ENCODE measurements at regions not wholly inside any gene's neighbourhood (a gene's known extent, or its start where the extent isn't known, plus 50 kb on each side); places are given as distances from the start of the nearest gene placed in this dataset.

GRCh38 chr13:24060993-24061392, 99.5 kb upstream of the SPATA13 start:
- H3K4me3 ChIP-seq (ENCODE audit: control insufficient read depth in 1 of 2, extremely low read depth in 1 of 2, low read length in 1 of 2), result no peak overlapping the region
- H3K9me3 ChIP-seq, result no peaks in the 10 kb centered on the region
- Mint-ChIP-seq H3K27me3 (no peaks in the 10 kb centered on the region), H3K36me3 (no peaks in the 10 kb centered on the region), H3K27ac (no peak overlapping the region), H3K4me3 (no peak overlapping the region), H3K9me3 (no peaks in the 10 kb centered on the region), H3K4me1 (peaks cover 11 to 24% (median 12%) of the 10 kb centered on the region in 3 donors)
- no peaks in the 10 kb centered on the region for H3K36me3 ChIP-seq (ENCODE audit: control insufficient read depth in 2 of 2, extremely low read depth in 1 of 2, insufficient read depth in 1 of 2, low read length in 1 of 2)
- DNase-seq (no peak), ATAC-seq (replicated peaks in 1 of 4) (no peak)
- ChIA-PET POLR2A (no interaction called here), CTCF (interaction anchor here (1.4 to 1.8 kb wide), 2 partner anchors 8 to 159 kb away, joined by 4 to 11 read pairs; no protein-coding TSS in a partner anchor)
- peaks cover 0 to 4% of the 10 kb centered on the region in 2 experiments for H3K27me3 ChIP-seq (replicated peaks in 1 of 2; ENCODE audit: control insufficient read depth in 2 of 2, extremely low read depth in 1 of 2, insufficient read depth in 2 of 2, low read length in 1 of 2)
- WGBS (ENCODE audit: insufficient coverage), result 80% methylated on average over 1 of the region's 2 CpGs
- H3K4me1 ChIP-seq (ENCODE audit: control insufficient read depth in 1 of 2, extremely low read depth in 1 of 2, insufficient read depth in 2 of 2, low read length in 2 of 2), result peaks cover 4 to 8% of the 10 kb centered on the region in 2 experiments
- H3K27ac ChIP-seq (ENCODE audit: low read length), result no peak overlapping the region

GRCh38 chr13:24063281-24063877, 97.1 kb upstream of the SPATA13 start:
- peaks cover 4 to 8% of the 10 kb centered on the region in 2 experiments for H3K4me1 ChIP-seq (ENCODE audit: control insufficient read depth in 1 of 2, extremely low read depth in 1 of 2, insufficient read depth in 2 of 2, low read length in 2 of 2)
- peaks cover 0 to 3% (median 0%) of the 10 kb centered on the region in 3 donors for H3K9me3 Mint-ChIP-seq
- no peaks in the 10 kb centered on the region for H3K36me3 ChIP-seq (ENCODE audit: control insufficient read depth in 2 of 2, extremely low read depth in 1 of 2, insufficient read depth in 1 of 2, low read length in 1 of 2)
- peak in 2 of 35 experiments; percentile 3 to 28 for DNase-seq
- no peak overlapping the region for H3K27ac ChIP-seq (ENCODE audit: low read length)
- no peaks in the 10 kb centered on the region for H3K27me3 Mint-ChIP-seq
- H3K4me1 Mint-ChIP-seq, result peaks cover 11 to 24% (median 12%) of the 10 kb centered on the region in 3 donors
- peak overlapping the region in 1 of 3 donors; percentile 63 for H3K4me3 Mint-ChIP-seq
- WGBS (ENCODE audit: insufficient coverage), result 28% methylated on average over 6 of the region's 8 CpGs
- H3K9me3 ChIP-seq, result no peaks in the 10 kb centered on the region
- peak in 2 of 4 experiments; percentile 27 to 73 for ATAC-seq (replicated peaks in 1 of 4)
- POLR2A ChIA-PET, result no interaction called here
- CTCF ChIA-PET, result no interaction called here
- H3K27ac Mint-ChIP-seq, result no peak overlapping the region
- no peak overlapping the region for H3K4me3 ChIP-seq (ENCODE audit: control insufficient read depth in 1 of 2, extremely low read depth in 1 of 2, low read length in 1 of 2)
- peaks cover 0 to 7% of the 10 kb centered on the region in 2 experiments for H3K27me3 ChIP-seq (replicated peaks in 1 of 2; ENCODE audit: control insufficient read depth in 2 of 2, extremely low read depth in 1 of 2, insufficient read depth in 2 of 2, low read length in 1 of 2)
- H3K36me3 Mint-ChIP-seq, result no peaks in the 10 kb centered on the region

GRCh38 chr13:24064371-24064770, 96.1 kb upstream of the SPATA13 start:
- Mint-ChIP-seq H3K4me3 (peak overlapping the region in 1 of 3 donors; percentile 63), H3K27ac (no peak overlapping the region), H3K36me3 (no peaks in the 10 kb centered on the region), H3K27me3 (no peaks in the 10 kb centered on the region), H3K4me1 (peaks cover 11 to 23% (median 12%) of the 10 kb centered on the region in 3 donors), H3K9me3 (peaks cover 0 to 3% (median 0%) of the 10 kb centered on the region in 3 donors)
- ChIA-PET POLR2A (interaction anchor here in 1 of 2 donors (0.6 kb wide), 1 partner anchor 175 kb away, joined by 4 read pairs; no protein-coding TSS in a partner anchor), CTCF (no interaction called here)
- Histone ChIP-seq H3K27ac (ENCODE audit: low read length) (no peak overlapping the region), H3K9me3 (no peaks in the 10 kb centered on the region), H3K36me3 (ENCODE audit: control insufficient read depth in 2 of 2, extremely low read depth in 1 of 2, insufficient read depth in 1 of 2, low read length in 1 of 2) (no peaks in the 10 kb centered on the region), H3K4me3 (ENCODE audit: control insufficient read depth in 1 of 2, extremely low read depth in 1 of 2, low read length in 1 of 2) (no peak overlapping the region), H3K27me3 (replicated peaks in 1 of 2; ENCODE audit: control insufficient read depth in 2 of 2, extremely low read depth in 1 of 2, insufficient read depth in 2 of 2, low read length in 1 of 2) (peaks cover 0 to 7% of the 10 kb centered on the region in 2 experiments), H3K4me1 (ENCODE audit: control insufficient read depth in 1 of 2, extremely low read depth in 1 of 2, insufficient read depth in 2 of 2, low read length in 2 of 2) (peaks cover 4 to 8% of the 10 kb centered on the region in 2 experiments)
- DNase-seq (no peak), ATAC-seq (replicated peaks in 1 of 4) (no peak)
- no CpG with 5 or more reads among the region's 3 CpGs for WGBS (ENCODE audit: insufficient coverage)

- ATAC-seq (replicated peaks in 1 of 4), result no peak
- Histone ChIP-seq H3K27me3 (replicated peaks in 1 of 2; ENCODE audit: control insufficient read depth in 2 of 2, extremely low read depth in 1 of 2, insufficient read depth in 2 of 2, low read length in 1 of 2) (peaks cover 0 to 7% of the 10 kb centered on the region in 2 experiments), H3K27ac (ENCODE audit: low read length) (no peak overlapping the region), H3K36me3 (ENCODE audit: control insufficient read depth in 2 of 2, extremely low read depth in 1 of 2, insufficient read depth in 1 of 2, low read length in 1 of 2) (no peaks in the 10 kb centered on the region), H3K4me3 (ENCODE audit: control insufficient read depth in 1 of 2, extremely low read depth in 1 of 2, low read length in 1 of 2) (no peak overlapping the region), H3K4me1 (ENCODE audit: control insufficient read depth in 1 of 2, extremely low read depth in 1 of 2, insufficient read depth in 2 of 2, low read length in 2 of 2) (peaks cover 4 to 8% of the 10 kb centered on the region in 2 experiments), H3K9me3 (no peaks in the 10 kb centered on the region)
- no peaks in the 10 kb centered on the region for H3K27me3 Mint-ChIP-seq
- no peaks in the 10 kb centered on the region for H3K36me3 Mint-ChIP-seq
- ChIA-PET CTCF (interaction anchor here (0.6 to 0.9 kb wide), 3 partner anchors 12 to 238 kb away, joined by 3 to 4 read pairs (median 3); no protein-coding TSS in a partner anchor), POLR2A (no interaction called here)
- no CpG with 5 or more reads among the region's 3 CpGs for WGBS (ENCODE audit: insufficient coverage)
- H3K4me3 Mint-ChIP-seq, result no peak overlapping the region
- H3K4me1 Mint-ChIP-seq, result peaks cover 11 to 16% (median 12%) of the 10 kb centered on the region in 3 donors
- H3K9me3 Mint-ChIP-seq, result peaks cover 0 to 3% (median 0%) of the 10 kb centered on the region in 3 donors
- no peak overlapping the region for H3K27ac Mint-ChIP-seq
- no peak for DNase-seq
These were observed 95.3 kb upstream of the SPATA13 start for GRCh38 chr13:24065176-24065575.

GRCh38 chr13:24066405-24067295, 93.9 kb upstream of the SPATA13 start:
- Histone ChIP-seq H3K4me3 (ENCODE audit: control insufficient read depth in 1 of 2, extremely low read depth in 1 of 2, low read length in 1 of 2) (no peak overlapping the region), H3K36me3 (ENCODE audit: control insufficient read depth in 2 of 2, extremely low read depth in 1 of 2, insufficient read depth in 1 of 2, low read length in 1 of 2) (no peaks in the 10 kb centered on the region), H3K27ac (ENCODE audit: low read length) (no peak overlapping the region), H3K27me3 (replicated peaks in 1 of 2; ENCODE audit: control insufficient read depth in 2 of 2, extremely low read depth in 1 of 2, insufficient read depth in 2 of 2, low read length in 1 of 2) (peaks cover 0 to 7% of the 10 kb centered on the region in 2 experiments), H3K4me1 (ENCODE audit: control insufficient read depth in 1 of 2, extremely low read depth in 1 of 2, insufficient read depth in 2 of 2, low read length in 2 of 2) (peaks cover 4 to 8% of the 10 kb centered on the region in 2 experiments), H3K9me3 (no peaks in the 10 kb centered on the region)
- DNase-seq (no peak), ATAC-seq (replicated peaks in 1 of 4) (no peak)
- Mint-ChIP-seq H3K4me1 (peaks cover 11 to 16% (median 12%) of the 10 kb centered on the region in 3 donors), H3K4me3 (no peak overlapping the region), H3K9me3 (peaks cover 0 to 3% (median 0%) of the 10 kb centered on the region in 3 donors), H3K36me3 (no peaks in the 10 kb centered on the region), H3K27me3 (peaks cover 0 to 3% of the 10 kb centered on the region in 2 donors), H3K27ac (no peak overlapping the region)
- POLR2A ChIA-PET, result no interaction called here
- CTCF ChIA-PET, result no interaction called here
- WGBS (ENCODE audit: insufficient coverage), result 88% methylated on average over 4 of the region's 5 CpGs

- H3K9me3 ChIP-seq, result no peaks in the 10 kb centered on the region
- no peak overlapping the region for H3K27ac ChIP-seq (ENCODE audit: low read length)
- H3K27me3 ChIP-seq (replicated peaks in 1 of 2; ENCODE audit: control insufficient read depth in 2 of 2, extremely low read depth in 1 of 2, insufficient read depth in 2 of 2, low read length in 1 of 2), result peaks cover 0 to 3% of the 10 kb centered on the region in 2 experiments
- 100% methylated on average over 1 of the region's 2 CpGs for WGBS (ENCODE audit: insufficient coverage)
- DNase-seq (no peak), ATAC-seq (replicated peaks in 1 of 4) (no peak)
- no peak overlapping the region for H3K4me3 ChIP-seq (ENCODE audit: control insufficient read depth in 1 of 2, extremely low read depth in 1 of 2, low read length in 1 of 2)
- peaks cover 8 to 9% (median 8%) of the 10 kb centered on the region in 3 donors for H3K4me1 Mint-ChIP-seq
- H3K4me1 ChIP-seq (ENCODE audit: control insufficient read depth in 1 of 2, extremely low read depth in 1 of 2, insufficient read depth in 2 of 2, low read length in 2 of 2), result peaks cover 1 to 5% of the 10 kb centered on the region in 2 experiments
- H3K27me3 Mint-ChIP-seq, result peaks cover 0 to 3% of the 10 kb centered on the region in 2 donors
- H3K4me3 Mint-ChIP-seq, result no peak overlapping the region
- no peaks in the 10 kb centered on the region for H3K36me3 ChIP-seq (ENCODE audit: control insufficient read depth in 2 of 2, extremely low read depth in 1 of 2, insufficient read depth in 1 of 2, low read length in 1 of 2)
- H3K36me3 Mint-ChIP-seq, result no peaks in the 10 kb centered on the region
- ChIA-PET POLR2A (no interaction called here), CTCF (no interaction called here)
- no peak overlapping the region for H3K27ac Mint-ChIP-seq
- peaks cover 0 to 3% (median 0%) of the 10 kb centered on the region in 3 donors for H3K9me3 Mint-ChIP-seq
These were observed 92.0 kb upstream of the SPATA13 start for GRCh38 chr13:24068472-24068871.
